ENCODE measurements at regions not wholly inside any gene's neighbourhood (a gene's known extent, or its start where the extent isn't known, plus 50 kb on each side); places are given as distances from the start of the nearest gene placed in this dataset.

GRCh38 chr18:50492097-50492496 is 67.8 kb upstream of the MAPK4 start:
- no peak for DNase-seq

- DNase-seq = no peak
Observed at GRCh38 chr18:50494569-50494968, 65.3 kb upstream of the MAPK4 start.

GRCh38 chr18:50506362-50506761 is 53.5 kb upstream of the MAPK4 start:
- DNase-seq = no peak

GRCh38 chr18:50507120-50507590 is 52.7 kb upstream of the MAPK4 start:
- DNase-seq = peak in 6 of 14 donors; percentile 7 to 48 (median 29)

- no peak for DNase-seq
Observed at GRCh38 chr18:50508228-50508627, 51.7 kb upstream of the MAPK4 start.

- peak in 2 of 14 donors; percentile 16 to 39 for DNase-seq
Observed at GRCh38 chr18:50509012-50509411, 50.9 kb upstream of the MAPK4 start.

Measured in C1 segment of cervical spinal cord (tissue), 14 donors.